Caco-2 (cell line): ENCODE measurements at regions not wholly inside any gene's neighbourhood (a gene's known extent, or its start where the extent isn't known, plus 50 kb on each side); places are given as distances from the start of the nearest gene placed in this dataset.

Experiments
- BruUV-seq: library from RNA; stranded (reverse); fragments of 400-500 nt; replicated peaks from 2 replicates; lab custom pipeline; 2021; lab: Mats Ljungman, UMichigan
- CTCF ChIA-PET: fragments of 300-600 bp; sonication (Branson Sonifier 250); formaldehyde crosslinking; loops from one replicate; lab custom pipeline; 2022; ENCODE audit warnings: antibody characterized with exemption; lab: Charles Lee
- POLR2A ChIA-PET: fragments of 300-600 bp; sonication (Branson Sonifier 250); formaldehyde crosslinking; loops from one replicate; lab custom pipeline; 2022; ENCODE audit warnings: antibody characterized with exemption; lab: Charles Lee
- DNase-seq, 2 experiments: peaks; one replicate each; pipeline versions ENCODE4 v3.0.0 to v3.0.0-alpha.2; 2020 to 2022
- H3K27me3 ChIP-seq: replicated peaks from 2 replicates; pipeline ENCODE4 v1.6.0; 2011; ENCODE audit warnings: low read length; ENCODE audit not compliant: control insufficient read depth, insufficient read depth
- H3K36me3 ChIP-seq: 2 replicates; pipeline ENCODE4 v1.5.1; 2011; ENCODE audit warnings: low read length; ENCODE audit not compliant: control insufficient read depth, insufficient read depth
- H3K4me1 ChIP-seq: fragments of 250-450 bp; sonication (Bioruptor Pico); 2 replicates; pipeline ENCODE4 v1.5.1; 2020; ENCODE audit warnings: mild to moderate bottlenecking
- H3K4me3 ChIP-seq: 2 replicates; pipeline ENCODE4 v1.5.1; 2011; ENCODE audit warnings: low read depth, mild to moderate bottlenecking, control low read depth, low read length
- H3K9me3 ChIP-seq: fragments of 250-450 bp; sonication (Bioruptor Pico); 2 replicates; pipeline ENCODE4 v1.5.1; 2020; ENCODE audit warnings: mild to moderate bottlenecking, moderate library complexity
- H3K27ac Mint-ChIP-seq: one replicate; pipeline ENCODE4 v1.8.0; 2022; ENCODE audit warnings: mixed read lengths; ENCODE audit not compliant: unreplicated experiment
- H3K27me3 Mint-ChIP-seq: one replicate; pipeline ENCODE4 v1.8.0; 2022; ENCODE audit warnings: mixed read lengths; ENCODE audit not compliant: insufficient read depth, unreplicated experiment
- H3K36me3 Mint-ChIP-seq: one replicate; pipeline ENCODE4 v1.8.0; 2022; ENCODE audit warnings: mild to moderate bottlenecking, mixed read lengths; ENCODE audit not compliant: insufficient read depth, unreplicated experiment
- H3K4me1 Mint-ChIP-seq: one replicate; pipeline ENCODE4 v1.8.0; 2022; ENCODE audit warnings: low read depth, mixed read lengths; ENCODE audit not compliant: unreplicated experiment
- H3K4me3 Mint-ChIP-seq: one replicate; pipeline ENCODE4 v1.8.0; 2022; ENCODE audit warnings: mild to moderate bottlenecking, moderate library complexity, mixed read lengths; ENCODE audit not compliant: unreplicated experiment
- H3K9me3 Mint-ChIP-seq: one replicate; pipeline ENCODE4 v1.8.0; 2022; ENCODE audit warnings: mixed read lengths; ENCODE audit not compliant: unreplicated experiment
- intact Hi-C: fragments of 100-400 bp; cut with micrococcal nuclease; formaldehyde crosslinking; loops from one replicate; pipeline ENCODE4 v1.10.0; 2022; ENCODE audit not compliant: unreplicated experiment
- TF ChIP-seq, protein P1 (sequence below), 2 experiments: fragments of 200-600 bp in 1 of 2; IDR thresholded peaks; 1 replicate in 1 of 2; 2 replicates in 1 of 2; pipeline versions ENCODE4 v1.5.1 to v1.8.0; 2011 to 2022; ENCODE audit warnings: antibody characterized with exemption in 1 of 2, control low read depth in 1 of 2, inconsistent platforms in 1 of 2, low read depth in 1 of 2, low read length in 1 of 2, mild to moderate bottlenecking in 1 of 2, moderate library complexity in 1 of 2; ENCODE audit not compliant: insufficient read depth in 1 of 2, severe bottlenecking in 1 of 2, unreplicated experiment in 1 of 2

DNA sequence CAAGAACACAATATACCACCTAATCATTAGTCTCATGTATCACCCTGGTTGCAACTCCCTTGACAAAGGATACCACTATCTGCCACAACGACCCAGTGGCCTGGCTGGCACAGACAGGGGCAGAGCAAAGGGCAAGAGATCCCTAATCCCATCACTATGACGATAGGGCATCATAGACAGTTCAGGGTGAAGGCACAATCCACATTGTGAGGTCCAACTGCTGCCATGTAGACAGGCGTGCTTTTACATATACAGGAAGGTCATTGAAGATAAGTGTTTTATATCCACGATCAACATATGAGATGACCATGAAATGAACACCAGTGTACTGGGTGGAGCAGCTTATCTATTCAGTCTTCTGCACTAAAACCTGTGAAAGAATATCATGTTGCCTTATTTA lies 94.6 kb downstream of the IGLL1 start:
- ChIA-PET CTCF (interaction anchor here (1.5 kb wide), 1 partner anchor 106 kb away, joined by 3 read pairs; no protein-coding TSS in a partner anchor), POLR2A (no interaction called here)
- H3K27ac Mint-ChIP-seq: no peak overlapping the region
- Histone ChIP-seq H3K4me3 (no peak overlapping the region), H3K9me3 (no peaks in the 10 kb centered on the region), H3K27me3 (no peaks in the 10 kb centered on the region), H3K36me3 (no peaks in the 10 kb centered on the region), H3K4me1 (no peaks in the 10 kb centered on the region)
- H3K4me3 Mint-ChIP-seq: no peak overlapping the region
- no peaks in the 10 kb centered on the region for H3K9me3 Mint-ChIP-seq
- no peaks in the 10 kb centered on the region for H3K4me1 Mint-ChIP-seq
- no peaks in the 10 kb centered on the region for H3K36me3 Mint-ChIP-seq
- no TSS peak for BruUV-seq
- H3K27me3 Mint-ChIP-seq: no peaks in the 10 kb centered on the region
- TF ChIP-seq, protein P1, sequence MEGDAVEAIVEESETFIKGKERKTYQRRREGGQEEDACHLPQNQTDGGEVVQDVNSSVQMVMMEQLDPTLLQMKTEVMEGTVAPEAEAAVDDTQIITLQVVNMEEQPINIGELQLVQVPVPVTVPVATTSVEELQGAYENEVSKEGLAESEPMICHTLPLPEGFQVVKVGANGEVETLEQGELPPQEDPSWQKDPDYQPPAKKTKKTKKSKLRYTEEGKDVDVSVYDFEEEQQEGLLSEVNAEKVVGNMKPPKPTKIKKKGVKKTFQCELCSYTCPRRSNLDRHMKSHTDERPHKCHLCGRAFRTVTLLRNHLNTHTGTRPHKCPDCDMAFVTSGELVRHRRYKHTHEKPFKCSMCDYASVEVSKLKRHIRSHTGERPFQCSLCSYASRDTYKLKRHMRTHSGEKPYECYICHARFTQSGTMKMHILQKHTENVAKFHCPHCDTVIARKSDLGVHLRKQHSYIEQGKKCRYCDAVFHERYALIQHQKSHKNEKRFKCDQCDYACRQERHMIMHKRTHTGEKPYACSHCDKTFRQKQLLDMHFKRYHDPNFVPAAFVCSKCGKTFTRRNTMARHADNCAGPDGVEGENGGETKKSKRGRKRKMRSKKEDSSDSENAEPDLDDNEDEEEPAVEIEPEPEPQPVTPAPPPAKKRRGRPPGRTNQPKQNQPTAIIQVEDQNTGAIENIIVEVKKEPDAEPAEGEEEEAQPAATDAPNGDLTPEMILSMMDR (IDR thresholded peaks at IDR 0.05; ENCODE audit: insufficient read depth in 1 of 2, low read depth in 1 of 2, low read length in 1 of 2, severe bottlenecking in 1 of 2, unreplicated experiment in 1 of 2): no peak
- no peak for DNase-seq
- intact Hi-C loops: no loop called here

DNA sequence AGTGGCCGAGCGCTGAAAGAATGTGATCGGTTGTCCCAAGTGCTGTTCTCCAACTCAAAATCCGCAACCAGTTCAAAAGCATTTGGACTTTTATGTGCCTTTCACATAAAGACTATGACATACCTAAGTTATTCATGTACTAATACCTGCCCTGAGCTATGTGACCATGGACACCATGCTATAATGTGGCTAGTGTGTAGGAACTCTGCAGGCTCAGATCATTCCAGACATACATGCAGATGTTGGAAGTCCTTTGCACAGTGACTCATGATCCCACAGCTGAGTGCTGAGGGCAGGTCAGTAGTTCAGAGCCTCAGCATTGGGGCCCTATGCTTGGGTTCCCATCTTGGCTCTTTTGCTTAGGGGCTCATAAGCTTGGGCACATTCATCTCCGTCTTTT lies 95.4 kb downstream of the IGLL1 start:
- ChIA-PET CTCF (interaction anchor here (1.5 kb wide), 1 partner anchor 107 kb away, joined by 3 read pairs; no protein-coding TSS in a partner anchor), POLR2A (no interaction called here)
- H3K4me3 Mint-ChIP-seq: no peak overlapping the region
- Histone ChIP-seq H3K9me3 (no peaks in the 10 kb centered on the region), H3K27me3 (no peaks in the 10 kb centered on the region), H3K4me1 (no peaks in the 10 kb centered on the region), H3K36me3 (no peaks in the 10 kb centered on the region), H3K4me3 (no peak overlapping the region)
- TF ChIP-seq, protein P1 (IDR thresholded peaks at IDR 0.05; ENCODE audit: insufficient read depth in 1 of 2, low read depth in 1 of 2, low read length in 1 of 2, severe bottlenecking in 1 of 2, unreplicated experiment in 1 of 2): no peak
- H3K27me3 Mint-ChIP-seq: no peaks in the 10 kb centered on the region
- BruUV-seq: no TSS peak
- no peak overlapping the region for H3K27ac Mint-ChIP-seq
- H3K9me3 Mint-ChIP-seq: no peaks in the 10 kb centered on the region
- intact Hi-C loops: no loop called here
- no peaks in the 10 kb centered on the region for H3K36me3 Mint-ChIP-seq
- DNase-seq: no peak
- no peaks in the 10 kb centered on the region for H3K4me1 Mint-ChIP-seq

DNA sequence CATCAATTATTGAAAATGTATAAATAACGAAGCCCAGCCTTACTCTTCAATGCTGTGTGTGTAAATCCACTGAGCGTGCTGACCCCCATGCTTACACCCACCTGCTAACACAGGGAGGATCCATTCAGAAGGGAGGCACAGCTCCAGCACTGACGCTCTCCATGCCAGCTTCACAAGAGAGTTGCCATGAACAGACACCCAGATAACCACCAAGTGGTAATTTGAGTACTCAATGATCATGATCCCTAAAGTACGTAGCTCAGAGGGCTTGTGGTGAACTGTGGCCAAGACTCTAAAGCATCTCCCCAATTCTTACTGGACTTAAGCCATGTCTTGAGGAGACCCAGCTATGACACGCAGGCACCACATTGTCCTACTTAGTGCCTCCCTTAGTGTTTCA lies 98.7 kb downstream of the IGLL1 start:
- Mint-ChIP-seq H3K27me3 (no peaks in the 10 kb centered on the region), H3K27ac (no peak overlapping the region), H3K9me3 (no peaks in the 10 kb centered on the region), H3K36me3 (no peaks in the 10 kb centered on the region), H3K4me1 (no peaks in the 10 kb centered on the region), H3K4me3 (no peak overlapping the region)
- H3K4me3 ChIP-seq: no peak overlapping the region
- TF ChIP-seq, protein P1 (IDR thresholded peaks at IDR 0.05; ENCODE audit: insufficient read depth in 1 of 2, low read depth in 1 of 2, low read length in 1 of 2, severe bottlenecking in 1 of 2, unreplicated experiment in 1 of 2): no peak
- no peaks in the 10 kb centered on the region for H3K4me1 ChIP-seq
- H3K36me3 ChIP-seq: no peaks in the 10 kb centered on the region
- H3K27me3 ChIP-seq: no peaks in the 10 kb centered on the region
- ChIA-PET CTCF (no interaction called here), POLR2A (no interaction called here)
- BruUV-seq: no TSS peak
- no peaks in the 10 kb centered on the region for H3K9me3 ChIP-seq
- intact Hi-C loops: no loop called here
- no peak for DNase-seq
